ENCODE measurements at regions not wholly inside any gene's neighbourhood (a gene's known extent, or its start where the extent isn't known, plus 50 kb on each side); places are given as distances from the start of the nearest gene placed in this dataset.

- in situ Hi-C loops (cut with MboI; ENCODE audit: low sequenced_read_pairs): no loop called here
- Histone ChIP-seq H3K23ac (ENCODE audit: low read depth, low read length) (no peak overlapping the region), H2AK9ac (replicated peaks; ENCODE audit: low read depth, low read length, poor library complexity) (no peak overlapping the region), H3K4me3 (ENCODE audit: insufficient read depth, low read depth, low read length) (no peak overlapping the region), H3K4me1 (ENCODE audit: control insufficient read depth, insufficient read depth, low read length) (no peaks in the 10 kb centered on the region), H2BK15ac (ENCODE audit: low read depth, low read length) (no peak overlapping the region), H2BK5ac (ENCODE audit: low read depth, low read length, poor library complexity, severe bottlenecking) (no peak overlapping the region), H4K91ac (ENCODE audit: insufficient read depth, low read depth, low read length) (no peak overlapping the region), H3K79me1 (ENCODE audit: low read depth in 1 of 2, low read length in 2 of 2) (no peaks in the 10 kb centered on the region), H4K20me1 (ENCODE audit: insufficient read depth, low read length) (no peaks in the 10 kb centered on the region), H2BK20ac (ENCODE audit: low read depth, low read length) (no peak overlapping the region), H3K27me3 (ENCODE audit: control insufficient read depth, insufficient read depth, low read length) (no peaks in the 10 kb centered on the region), H2BK120ac (ENCODE audit: low read depth, low read length) (no peak overlapping the region), H2AFZ (replicated peaks; ENCODE audit: low read length, poor library complexity) (no peak overlapping the region), H3K14ac (replicated peaks; ENCODE audit: low read depth, low read length) (no peak overlapping the region), H3K4me2 (ENCODE audit: low read depth, low read length) (no peak overlapping the region), H4K8ac (ENCODE audit: low read depth in 2 of 2, low read length in 2 of 2) (no peak overlapping the region), H3K9me3 (ENCODE audit: control insufficient read depth, insufficient read depth, low read length) (no peaks in the 10 kb centered on the region), H3K36me3 (ENCODE audit: control insufficient read depth, insufficient read depth, low read length) (no peaks in the 10 kb centered on the region), H3K9ac (ENCODE audit: low read depth, low read length) (no peak overlapping the region), H3K4ac (ENCODE audit: low read depth, low read length) (no peak overlapping the region), H3K9me1 (ENCODE audit: insufficient read depth, low read length) (no peaks in the 10 kb centered on the region), H3K56ac (ENCODE audit: extremely low read depth, insufficient read depth, low read length) (no peak overlapping the region), H4K5ac (ENCODE audit: low read depth, low read length) (no peak overlapping the region), H2AK5ac (ENCODE audit: low read depth, low read length) (no peak overlapping the region), H3K27ac (ENCODE audit: insufficient read depth, low read length) (no peak overlapping the region), H3K18ac (ENCODE audit: low read depth, low read length) (no peak overlapping the region)
- ATAC-seq (ENCODE audit: low read depth) (no peak), DNase-seq (peak; percentile 32)
- TF ChIP-seq MAFK (IDR thresholded peaks at IDR 0.05; ENCODE audit: low read depth, low read length): no peak
- no peak for TF ChIP-seq RCOR1 (IDR thresholded peaks at IDR 0.05; ENCODE audit: insufficient replicate concordance, low read length)
- no peak for TF ChIP-seq BHLHE40 (IDR thresholded peaks at IDR 0.05; ENCODE audit: low read depth, low read length)
- TF ChIP-seq USF2 (IDR thresholded peaks at IDR 0.05; ENCODE audit: low read depth, low read length): no peak
- TF ChIP-seq RAD21 (IDR thresholded peaks at IDR 0.05; ENCODE audit: low read length): no peak
- no peak for TF ChIP-seq MXI1 (IDR thresholded peaks at IDR 0.05; ENCODE audit: borderline replicate concordance, low read depth, low read length)
- TF ChIP-seq NFE2L2 (IDR thresholded peaks at IDR 0.05; ENCODE audit: low read depth, low read length): no peak
- no peak for TF ChIP-seq RFX5 (IDR thresholded peaks at IDR 0.05; ENCODE audit: low read depth, low read length)
- no peak for TF ChIP-seq ELK1 (IDR thresholded peaks at IDR 0.05; ENCODE audit: borderline replicate concordance, low read depth, low read length)
- no peak for TF ChIP-seq FOS (IDR thresholded peaks at IDR 0.05; ENCODE audit: low read depth, low read length)
- no peak for TF ChIP-seq POLR2A (IDR thresholded peaks at IDR 0.05; ENCODE audit: low read depth, low read length)
- TF ChIP-seq CTCF (conservative IDR thresholded peaks at IDR 0.05; ENCODE audit: low read depth, low read length): no peak
- TF ChIP-seq SMC3 (IDR thresholded peaks at IDR 0.05; ENCODE audit: low read depth, low read length): no peak
- no peak for TF ChIP-seq CHD1 (IDR thresholded peaks at IDR 0.05; ENCODE audit: low read depth, low read length)
- TF ChIP-seq CEBPB (IDR thresholded peaks at IDR 0.05; ENCODE audit: low read depth, low read length): no peak
- no peak for TF ChIP-seq MAZ (IDR thresholded peaks at IDR 0.05; ENCODE audit: borderline replicate concordance, low read depth, low read length)
- intact Hi-C loops (cut with micrococcal nuclease): no loop called here
- no TSS peak for BruUV-seq (replicated peaks)
- POLR2A ChIA-PET (ENCODE audit: unreplicated experiment): no interaction called here
- 30% methylated on average over 2 of the region's 5 CpGs; no CpG with 5 or more reads in 1 of the 2 experiments for WGBS, 2 experiments (ENCODE audit: extremely low coverage in 2 of 2, insufficient read length in 1 of 2)
- dilution Hi-C loops (cut with HindIII; ENCODE audit: low sequenced_read_pairs, unreplicated experiment): no loop called here
- CTCF ChIA-PET: no interaction called here
These were observed 140.1 kb downstream of the COX7C start for GRCh38 chr5:86757824-86758223.
